COLO668 (cell line): ENCODE measurements at regions not wholly inside any gene's neighbourhood (a gene's known extent, or its start where the extent isn't known, plus 50 kb on each side); places are given as distances from the start of the nearest gene placed in this dataset.
A peak's percentile ranks its signal among the peaks of the same experiment; 100 is the strongest.

ENCODE experiments used
- DNase-seq: peaks from one replicate; lab custom pipeline; 2025; ENCODE audit not compliant: unreplicated experiment; lab: John Stamatoyannopoulos, UW

DNA sequence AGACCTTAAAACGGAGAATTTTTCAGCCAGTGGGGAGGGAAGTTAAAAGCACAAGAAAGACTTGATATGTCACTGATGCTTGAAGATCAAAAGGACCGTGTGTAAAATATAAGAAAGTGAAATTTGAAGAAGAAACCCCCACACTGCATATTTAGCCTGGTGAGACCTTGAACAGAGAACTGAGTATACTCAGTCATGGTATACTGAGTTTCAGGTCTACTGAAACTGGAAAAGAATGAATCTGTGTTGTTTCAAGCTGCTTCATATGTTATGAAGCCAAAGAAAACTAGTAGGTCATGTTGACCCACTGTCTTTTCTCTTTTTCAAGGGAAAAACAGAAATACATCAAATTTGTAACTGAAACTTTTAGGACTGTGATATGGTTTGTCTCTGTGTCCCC is 443.8 kb upstream of the GJE1 start:
- DNase-seq, result no peak

- no peak for DNase-seq
Measured at GRCh38 chr6:141685416-141685815, 447.3 kb upstream of the GJE1 start.

DNA sequence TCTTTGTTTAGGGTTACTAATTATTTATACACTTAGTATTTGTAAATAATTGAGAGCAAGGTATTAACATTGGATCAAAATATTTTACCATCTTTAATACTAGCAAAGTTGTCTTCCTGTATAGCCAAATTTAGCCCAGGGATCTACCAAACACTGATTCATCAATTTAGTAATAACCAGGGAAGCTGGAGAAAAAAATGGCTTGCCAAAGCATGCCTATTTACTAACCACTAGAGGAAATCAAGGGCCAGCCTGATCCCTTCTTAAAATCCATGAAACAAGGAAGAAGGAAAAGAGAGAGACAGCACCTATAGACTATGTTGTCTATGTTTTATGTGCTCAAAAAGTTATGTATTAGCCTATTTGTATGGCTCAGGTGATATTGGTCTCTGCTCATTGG is 450.3 kb upstream of the GJE1 start:
- no peak for DNase-seq

DNA sequence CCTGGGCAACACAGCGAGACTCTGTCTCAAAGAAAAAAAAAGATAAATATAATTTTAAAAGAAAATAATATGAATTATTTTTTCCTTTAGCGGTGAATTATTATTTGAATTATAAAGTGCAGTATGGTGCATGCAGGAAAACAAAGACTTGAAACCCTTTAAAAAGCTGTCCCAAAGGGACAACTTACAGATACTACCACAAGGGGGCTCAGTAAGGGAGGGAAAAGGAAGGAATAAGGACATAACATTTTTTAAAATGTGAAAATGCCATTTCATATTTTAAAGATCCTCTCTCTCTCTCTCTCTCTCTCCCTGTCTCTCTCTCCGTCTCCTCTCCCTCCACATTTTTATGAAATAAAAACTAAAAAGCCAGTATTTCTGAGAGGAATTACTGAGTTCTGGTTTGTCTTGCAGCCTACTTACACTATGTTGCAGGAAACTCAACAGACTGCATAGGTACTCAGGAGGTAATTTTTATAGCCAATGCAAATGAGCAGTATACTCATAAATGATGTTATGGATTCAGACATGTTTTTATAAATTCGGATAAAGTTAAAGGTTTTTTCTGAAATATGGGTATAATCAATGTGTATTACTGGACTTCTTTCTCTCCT is 455.0 kb upstream of the GJE1 start:
- DNase-seq, result no peak

GRCh38 chr6:141675957-141676356 is 456.8 kb upstream of the GJE1 start:
- no peak for DNase-seq

DNA sequence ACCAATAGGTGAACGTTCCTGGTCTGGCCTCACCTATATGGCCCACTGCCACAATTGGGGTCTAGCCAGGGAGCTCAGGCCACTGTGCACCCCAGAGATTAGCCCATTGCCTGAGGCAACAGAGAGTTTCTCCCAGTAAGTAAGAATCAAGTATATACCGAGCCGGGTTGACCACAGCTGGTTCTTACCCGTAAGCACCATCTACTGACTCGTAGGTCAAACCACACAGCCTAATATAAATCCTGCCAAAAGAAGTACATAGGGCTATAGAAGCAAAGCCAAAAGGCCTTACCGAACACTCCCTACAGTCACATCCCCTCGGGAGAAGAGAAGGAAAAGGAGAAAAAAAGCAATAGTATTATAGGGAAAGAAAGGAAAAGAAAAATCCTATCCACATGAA is 463.6 kb upstream of the GJE1 start:
- DNase-seq, result no peak

GRCh38 chr6:141667580-141668309 is 465.0 kb upstream of the GJE1 start:
- no peak for DNase-seq

DNA sequence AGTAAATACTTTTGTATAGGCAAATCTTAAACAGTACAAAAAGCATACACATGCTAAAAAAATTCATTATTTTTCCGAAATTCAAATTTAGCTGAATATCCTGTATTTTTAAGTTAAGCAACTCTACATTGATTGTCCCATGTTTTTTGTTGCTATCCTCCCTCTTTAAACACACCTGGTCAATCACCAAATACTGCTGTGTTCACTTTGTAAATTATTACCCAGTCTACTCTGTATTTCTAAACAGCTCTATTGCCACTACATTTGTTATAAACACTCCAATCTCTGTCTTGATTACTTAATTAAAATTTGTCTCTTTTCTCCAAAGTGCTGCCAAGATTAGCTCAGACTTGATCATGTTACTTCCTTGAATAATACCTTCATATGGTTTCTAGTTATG is 466.5 kb upstream of the GJE1 start:
- DNase-seq, result no peak

- no peak for DNase-seq
Measured at GRCh38 chr6:141664744-141665143, 468.0 kb upstream of the GJE1 start.

- no peak for DNase-seq
Measured at GRCh38 chr6:141659582-141659981, 473.1 kb upstream of the GJE1 start.

DNA sequence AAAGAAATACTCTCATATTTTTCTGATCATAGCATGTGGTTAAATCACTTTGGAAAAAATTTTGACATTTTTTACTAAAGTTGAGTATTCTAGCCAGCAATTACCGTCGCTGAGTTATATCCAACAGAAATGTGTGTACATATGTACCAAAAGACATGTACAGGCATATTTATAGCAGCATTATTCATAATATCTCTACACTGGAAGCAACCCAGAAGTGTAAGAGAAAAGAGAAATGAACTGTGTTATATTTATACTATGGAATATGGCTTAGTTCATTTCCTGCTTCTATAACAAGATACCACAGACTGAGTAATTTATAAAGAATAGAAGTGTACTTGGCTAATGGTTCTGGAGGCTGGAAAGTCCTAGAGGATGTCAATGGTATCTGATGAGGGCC is 474.0 kb upstream of the GJE1 start:
- no peak for DNase-seq

GRCh38 chr6:141657812-141658211 is 474.9 kb upstream of the GJE1 start:
- DNase-seq, result no peak

- DNase-seq, result peak; percentile 7
Measured at GRCh38 chr6:141653590-141653989, 479.1 kb upstream of the GJE1 start.

GRCh38 chr6:141641951-141642350 is 490.8 kb upstream of the GJE1 start:
- no peak for DNase-seq

DNA sequence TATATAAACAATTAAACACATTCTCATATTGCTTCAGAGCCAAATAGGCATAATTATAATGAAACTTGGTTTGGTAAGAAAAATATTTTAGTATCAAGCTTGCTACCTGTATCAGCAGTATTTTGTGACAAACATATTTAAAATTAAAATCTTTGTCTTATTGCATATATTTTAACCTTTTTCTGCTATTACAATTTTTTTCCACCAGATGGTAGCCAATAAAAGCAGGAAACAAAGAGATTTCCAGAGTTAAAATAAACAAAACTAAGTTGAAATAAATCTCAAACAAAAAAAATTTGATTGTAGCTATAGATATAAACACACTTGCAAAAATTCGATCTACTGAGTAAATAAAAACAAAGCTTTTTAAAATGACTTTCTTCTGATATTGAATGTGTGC is 491.3 kb upstream of the GJE1 start:
- no peak for DNase-seq

DNA sequence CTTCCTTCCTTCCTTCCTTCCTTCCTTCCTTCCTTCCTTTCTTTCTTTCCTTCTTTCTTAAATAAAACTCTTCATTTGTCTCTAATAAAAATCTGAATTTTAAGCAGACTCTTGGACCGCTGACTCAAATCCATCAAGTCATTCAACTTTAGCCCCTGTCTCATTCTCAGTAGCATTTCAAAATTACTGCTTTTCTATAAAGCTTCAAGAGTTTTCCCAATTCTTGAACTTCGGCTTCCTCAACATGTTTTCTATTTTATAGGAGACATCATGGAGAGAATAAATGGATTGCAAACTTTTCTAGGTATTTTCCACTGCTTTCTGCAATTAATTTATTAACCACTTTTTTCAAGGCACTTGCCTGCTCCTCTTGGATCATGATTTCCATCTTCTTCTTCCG is 497.1 kb upstream of the GJE1 start:
- DNase-seq, result no peak

DNA sequence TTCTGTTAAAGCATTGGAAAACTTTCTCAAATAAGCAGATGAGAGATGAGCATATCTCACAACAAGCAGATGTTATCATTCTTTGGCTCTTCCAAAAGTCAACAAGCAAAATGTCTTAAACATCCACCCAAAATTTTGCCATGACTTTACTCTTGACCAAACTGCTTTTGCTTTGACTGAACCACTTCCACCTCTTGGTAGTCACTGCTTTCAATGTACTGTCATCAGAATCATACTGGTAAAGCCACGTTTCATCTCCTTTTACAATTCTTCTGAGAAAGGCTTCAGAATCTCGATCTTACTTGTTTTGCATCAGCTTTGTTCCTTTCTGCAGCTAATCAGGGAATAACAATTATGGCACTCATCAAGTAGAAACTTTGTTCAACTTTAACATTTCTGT is 498.5 kb upstream of the GJE1 start:
- no peak for DNase-seq

- DNase-seq, result no peak
Measured at GRCh38 chr6:141624301-141624700, 508.4 kb upstream of the GJE1 start.

- DNase-seq, result no peak
Measured at GRCh38 chr6:141618180-141618581, 514.5 kb upstream of the GJE1 start.

DNA sequence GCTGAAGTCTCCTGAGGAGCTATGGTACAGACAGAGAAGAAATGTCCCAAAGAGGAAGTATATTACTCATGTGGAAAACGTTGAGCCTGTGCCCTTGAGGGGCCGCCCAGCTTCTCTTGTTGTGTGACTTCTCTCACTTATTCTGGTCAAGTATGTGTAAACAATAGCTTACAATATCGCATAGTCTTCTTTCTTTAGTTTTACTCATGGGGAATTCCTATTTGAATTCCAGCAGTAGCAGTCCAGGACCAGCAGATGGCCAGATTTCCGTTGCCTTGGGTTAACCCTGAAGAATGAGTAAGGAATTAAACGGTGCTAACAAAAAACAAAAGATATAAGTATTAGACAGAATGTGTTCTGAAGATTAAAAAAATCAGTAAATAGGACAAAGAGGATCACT is 522.0 kb upstream of the GJE1 start:
- DNase-seq, result no peak

- no peak for DNase-seq
Measured at GRCh38 chr6:141607956-141608355, 524.8 kb upstream of the GJE1 start.

DNA sequence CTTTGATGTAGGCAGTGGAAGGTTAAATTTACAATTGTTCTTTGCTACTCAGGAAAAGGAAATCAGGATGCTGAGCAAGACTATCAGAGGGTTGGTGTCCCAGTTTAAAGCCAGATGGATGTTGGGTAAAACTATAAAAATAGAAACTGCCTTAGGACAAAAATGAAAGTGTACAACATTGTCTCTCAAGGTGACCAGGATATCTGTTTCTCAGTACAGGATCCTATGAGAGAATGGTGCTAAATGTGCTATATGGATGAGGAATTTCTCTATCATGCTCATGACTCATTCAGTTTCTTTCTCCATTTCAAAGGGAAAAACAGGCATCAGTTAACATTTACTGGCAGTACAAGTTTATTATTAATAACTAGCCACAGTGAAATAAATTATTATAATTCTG is 534.2 kb upstream of the GJE1 start:
- DNase-seq, result no peak

DNA sequence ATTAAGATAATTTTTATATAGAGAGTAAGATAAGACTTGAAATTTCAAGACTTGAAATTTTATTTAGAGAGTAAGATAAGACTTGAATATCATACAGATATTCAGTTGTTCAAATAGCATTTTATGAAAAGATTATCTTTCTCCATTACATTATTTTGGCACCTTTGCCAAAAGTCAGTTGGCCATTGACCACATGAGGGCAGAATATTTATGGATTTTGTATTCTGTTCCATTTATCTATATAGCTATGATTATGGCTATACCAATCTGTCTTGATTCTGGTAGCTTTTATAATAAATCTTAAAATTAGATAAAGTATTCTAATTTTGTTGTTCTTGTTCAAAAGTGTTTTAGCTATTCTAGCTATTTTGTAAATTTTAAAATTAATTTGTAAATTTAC is 537.9 kb upstream of the GJE1 start:
- DNase-seq, result no peak
